ENCODE measurements at regions not wholly inside any gene's neighbourhood (a gene's known extent, or its start where the extent isn't known, plus 50 kb on each side); places are given as distances from the start of the nearest gene placed in this dataset.

- intact Hi-C loops (cut with DNase I; ENCODE audit: low total_unique reads): no loop called here
- DNase-seq: no peak
- H3K27ac ChIP-seq: no peak overlapping the region
Observed at GRCh38 chr2:70036290-70036689, 51.0 kb upstream of the PCBP1 start.

DNA sequence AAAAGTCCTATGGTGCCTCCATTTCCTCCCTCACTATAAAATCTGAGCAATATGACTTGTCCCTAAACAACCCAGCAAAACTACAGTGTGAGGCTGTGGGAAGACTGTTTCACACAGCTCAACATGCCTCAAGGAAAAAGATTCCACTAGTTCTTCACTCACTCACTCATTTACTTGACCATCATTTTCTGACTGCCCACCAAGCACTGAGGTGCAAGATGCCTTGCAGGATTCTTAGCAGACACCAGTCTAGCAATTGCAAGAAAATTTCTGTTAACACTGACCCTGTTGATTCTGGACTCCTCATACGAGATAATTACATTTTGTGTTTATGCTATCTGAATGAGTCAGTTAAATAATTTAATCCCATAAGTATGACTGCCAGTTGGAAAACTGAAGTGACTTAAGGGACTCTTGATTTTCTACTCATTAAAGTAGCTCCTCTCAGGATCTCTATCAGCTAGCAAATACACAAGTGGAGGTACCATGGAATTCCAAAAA, 51.9 kb upstream of the PCBP1 start:
- Histone ChIP-seq H3K27ac (peak overlapping the region; percentile 49 to 63), H3K4me3 (no peak overlapping the region), H3K36me3 (no peaks in the 10 kb centered on the region), H3K9me3 (no peaks in the 10 kb centered on the region), H3K27me3 (no peaks in the 10 kb centered on the region), H3K4me1 (peaks cover 6 to 26% (median 17%) of the 10 kb centered on the region in 4 donors)
- intact Hi-C loops (cut with DNase I; ENCODE audit: low total_unique reads): no loop called here
- DNase-seq: no peak
- TF ChIP-seq, protein P1, sequence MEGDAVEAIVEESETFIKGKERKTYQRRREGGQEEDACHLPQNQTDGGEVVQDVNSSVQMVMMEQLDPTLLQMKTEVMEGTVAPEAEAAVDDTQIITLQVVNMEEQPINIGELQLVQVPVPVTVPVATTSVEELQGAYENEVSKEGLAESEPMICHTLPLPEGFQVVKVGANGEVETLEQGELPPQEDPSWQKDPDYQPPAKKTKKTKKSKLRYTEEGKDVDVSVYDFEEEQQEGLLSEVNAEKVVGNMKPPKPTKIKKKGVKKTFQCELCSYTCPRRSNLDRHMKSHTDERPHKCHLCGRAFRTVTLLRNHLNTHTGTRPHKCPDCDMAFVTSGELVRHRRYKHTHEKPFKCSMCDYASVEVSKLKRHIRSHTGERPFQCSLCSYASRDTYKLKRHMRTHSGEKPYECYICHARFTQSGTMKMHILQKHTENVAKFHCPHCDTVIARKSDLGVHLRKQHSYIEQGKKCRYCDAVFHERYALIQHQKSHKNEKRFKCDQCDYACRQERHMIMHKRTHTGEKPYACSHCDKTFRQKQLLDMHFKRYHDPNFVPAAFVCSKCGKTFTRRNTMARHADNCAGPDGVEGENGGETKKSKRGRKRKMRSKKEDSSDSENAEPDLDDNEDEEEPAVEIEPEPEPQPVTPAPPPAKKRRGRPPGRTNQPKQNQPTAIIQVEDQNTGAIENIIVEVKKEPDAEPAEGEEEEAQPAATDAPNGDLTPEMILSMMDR (IDR thresholded peaks at IDR 0.05): no peak

More at GRCh38 chr2:70036290-70036689, 51.0 kb upstream of the PCBP1 start:
- H3K4me1 ChIP-seq: peaks cover 6 to 21% (median 15%) of the 10 kb centered on the region in 4 donors
- no peaks in the 10 kb centered on the region for H3K36me3 ChIP-seq
- TF ChIP-seq, protein P1 (IDR thresholded peaks at IDR 0.05): no peak
- no peaks in the 10 kb centered on the region for H3K9me3 ChIP-seq
- no peaks in the 10 kb centered on the region for H3K27me3 ChIP-seq
- H3K4me3 ChIP-seq: no peak overlapping the region

DNA sequence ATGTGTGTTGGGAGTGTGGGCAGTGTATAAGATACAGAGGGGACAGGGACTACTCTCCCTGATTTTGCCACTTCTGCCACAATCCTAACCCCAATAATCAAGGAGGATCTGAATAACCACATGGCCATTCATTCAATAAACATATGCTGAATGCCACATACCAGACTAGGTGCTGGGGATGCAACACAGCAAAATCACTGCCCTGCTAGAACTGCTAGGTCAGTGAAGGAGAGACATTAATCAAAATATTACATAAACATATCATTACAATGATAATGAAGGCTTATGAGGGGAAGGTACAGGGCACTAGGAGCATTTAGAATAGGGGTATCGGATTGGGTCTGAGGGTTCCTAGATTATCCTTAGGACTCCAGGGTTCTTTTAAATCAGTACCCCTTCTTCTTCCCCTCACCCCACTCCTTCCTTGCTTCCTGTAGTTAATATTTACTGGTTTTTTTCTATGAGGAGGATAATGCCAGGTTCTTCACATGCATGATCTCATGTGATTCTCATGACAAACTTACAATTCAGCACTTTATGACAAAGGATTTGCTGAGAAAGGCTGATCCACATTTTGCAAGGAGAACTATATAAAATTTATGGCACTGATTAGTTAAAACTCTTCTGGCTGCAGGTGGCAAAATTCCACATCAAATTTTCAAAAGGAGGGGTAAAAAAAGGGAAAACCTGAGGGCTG, 56.4 kb upstream of the PCBP1 start:
- H3K4me1 ChIP-seq: peaks cover 6 to 37% (median 22%) of the 10 kb centered on the region in 4 donors
- H3K27me3 ChIP-seq: no peaks in the 10 kb centered on the region
- peak overlapping the region; percentile 79 to 80 for H3K27ac ChIP-seq
- DNase-seq: no peak
- H3K4me3 ChIP-seq: no peak overlapping the region
- TF ChIP-seq, protein P1 (IDR thresholded peaks at IDR 0.05): no peak
- H3K36me3 ChIP-seq: peaks cover 0 to 2% (median 0%) of the 10 kb centered on the region in 3 donors
- no peaks in the 10 kb centered on the region for H3K9me3 ChIP-seq
- intact Hi-C loops (cut with DNase I; ENCODE audit: low total_unique reads): no loop called here

DNA sequence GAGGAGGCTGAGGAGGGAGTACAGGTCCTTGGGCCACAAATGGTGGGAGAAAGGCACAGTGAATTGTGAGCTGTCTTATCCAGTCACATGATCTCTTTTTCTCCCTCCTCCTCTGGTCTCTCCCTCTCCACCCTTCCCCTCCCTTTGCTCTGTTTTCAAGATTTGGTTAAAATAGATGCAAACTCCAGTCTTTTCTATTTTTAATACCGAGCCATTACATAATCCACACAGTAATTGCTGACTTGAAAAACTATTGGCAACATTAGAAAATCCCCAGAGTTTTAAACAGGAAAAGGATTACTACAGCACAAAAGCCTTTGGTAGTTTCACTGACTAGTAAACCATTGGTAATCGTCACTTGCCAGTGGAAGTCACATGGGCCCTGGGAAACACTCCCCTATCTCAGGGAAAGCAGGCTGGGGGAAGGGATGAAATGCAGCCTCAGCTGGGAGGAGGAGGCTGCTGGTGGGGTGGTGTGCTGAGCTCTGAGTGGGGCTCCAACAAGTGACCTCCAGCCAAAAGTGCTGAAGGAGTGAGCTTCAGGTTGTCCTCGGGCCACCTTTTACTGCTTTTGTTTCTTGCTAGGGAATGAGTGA, 57.4 kb upstream of the PCBP1 start:
- TF ChIP-seq, protein P1 (IDR thresholded peaks at IDR 0.05): no peak
- peaks cover 4 to 28% (median 14%) of the 10 kb centered on the region in 4 donors for H3K4me1 ChIP-seq
- no peaks in the 10 kb centered on the region for H3K27me3 ChIP-seq
- no peak overlapping the region for H3K4me3 ChIP-seq
- H3K27ac ChIP-seq: peak overlapping the region; percentile 79 to 80
- peaks cover 0 to 9% (median 0%) of the 10 kb centered on the region in 3 donors for H3K36me3 ChIP-seq
- no peaks in the 10 kb centered on the region for H3K9me3 ChIP-seq
- intact Hi-C loops (cut with DNase I; ENCODE audit: low total_unique reads): no loop called here
- peak; percentile 83 to 90 for DNase-seq

DNA sequence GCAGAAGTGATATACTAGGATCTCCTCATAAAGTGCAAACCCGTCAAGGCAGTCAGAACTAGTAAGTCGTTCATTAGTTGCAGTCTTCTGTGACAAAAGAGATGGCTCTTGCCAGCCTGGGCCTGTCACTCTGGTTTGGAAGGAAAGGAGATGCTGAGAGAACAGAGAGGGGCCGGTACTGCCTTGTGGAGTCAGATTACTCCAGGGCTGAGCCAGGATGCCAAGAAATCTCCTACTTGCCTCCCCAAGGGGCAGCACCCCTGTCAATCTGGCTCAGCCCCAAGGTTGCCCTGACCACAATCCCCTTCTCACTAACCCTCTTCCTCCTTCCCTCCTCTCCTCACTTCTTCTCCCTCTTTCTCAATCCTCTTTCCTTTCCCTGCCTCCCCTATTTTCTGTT, 62.9 kb upstream of the ASPRV1 start:
- TF ChIP-seq, protein P1 (IDR thresholded peaks at IDR 0.05): no peak
- peaks cover 0 to 9% (median 7%) of the 10 kb centered on the region in 3 donors for H3K36me3 ChIP-seq
- H3K27ac ChIP-seq: no peak overlapping the region
- intact Hi-C loops (cut with DNase I; ENCODE audit: low total_unique reads): no loop called here
- no peak overlapping the region for H3K4me3 ChIP-seq
- H3K9me3 ChIP-seq: no peaks in the 10 kb centered on the region
- no peaks in the 10 kb centered on the region for H3K27me3 ChIP-seq
- peaks cover 0 to 4% (median 1%) of the 10 kb centered on the region in 4 donors for H3K4me1 ChIP-seq
- DNase-seq: no peak
